B cell (primary cell): ENCODE measurements at regions not wholly inside any gene's neighbourhood (a gene's known extent, or its start where the extent isn't known, plus 50 kb on each side); places are given as distances from the start of the nearest gene placed in this dataset.

Experiments
- ATAC-seq: fragments of 200-7000 bp; cut with Tn5 transposase; one replicate; pipeline ENCODE4 v1.10.0; 2021; ENCODE audit warnings: low read depth, mild to moderate bottlenecking, moderate number of reproducible peaks, moderate library complexity
- CTCF ChIA-PET: fragments of 350-600 bp; sonication (Branson Sonifier 250); formaldehyde crosslinking; loops from one replicate; lab custom pipeline; 2021; ENCODE audit warnings: antibody characterized with exemption, inconsistent platforms; lab: Charles Lee
- POLR2A ChIA-PET: fragments of 350-600 bp; sonication (Branson Sonifier 250); formaldehyde crosslinking; loops from one replicate; lab custom pipeline; 2021; ENCODE audit warnings: antibody characterized with exemption; lab: Charles Lee
- DNase-seq: peaks from one replicate; pipeline ENCODE4 v3.0.0; 2013
- H2AFZ ChIP-seq: 2 replicates; pipeline ENCODE4 v1.6.1; 2012; ENCODE audit warnings: mild to moderate bottlenecking, low read depth, low read length; ENCODE audit not compliant: insufficient read depth, poor library complexity, severe bottlenecking
- H3K27ac ChIP-seq, 2 donors: 1 replicate in 1 of 2; 2 replicates in 1 of 2; pipeline ENCODE4 v1.5.1; 2012 to 2013; ENCODE audit warnings: low read length in 2 of 2, mild to moderate bottlenecking in 2 of 2, moderate library complexity in 1 of 2
- H3K27me3 ChIP-seq, 4 experiments: fragments of 200-600 bp in 1 of 4; sonication (generic) in 1 of 4; replicated peaks in 1 of 4; 1 replicate in 2 of 4; 2 replicates in 2 of 4; pipeline versions ENCODE4 v1.6.1 to v1.7.0; 2013 to 2016; ENCODE audit warnings: low read length in 3 of 4, mild to moderate bottlenecking in 2 of 4, mixed read lengths in 1 of 4, moderate library complexity in 1 of 4; ENCODE audit not compliant: insufficient read depth in 4 of 4, control insufficient read depth in 3 of 4; ENCODE audit errors: control extremely low read depth in 1 of 4
- H3K36me3 ChIP-seq, 2 experiments: replicated peaks in 1 of 2; 1 replicate in 1 of 2; 2 replicates in 1 of 2; pipeline versions ENCODE4 v1.6.1 to v1.7.1; 2013; ENCODE audit warnings: low read length in 1 of 2; ENCODE audit not compliant: insufficient read depth in 2 of 2, control insufficient read depth in 1 of 2; ENCODE audit errors: control extremely low read depth in 1 of 2, extremely low read depth in 1 of 2
- H3K4me1 ChIP-seq, 2 donors: fragments of 200-600 bp in 1 of 2; sonication (generic) in 1 of 2; 1 replicate in 1 of 2; 2 replicates in 1 of 2; pipeline versions ENCODE4 v1.5.1 to v1.6.1; 2013 to 2017; ENCODE audit warnings: low read length in 2 of 2; ENCODE audit not compliant: control insufficient read depth in 2 of 2, insufficient read depth in 2 of 2
- H3K4me2 ChIP-seq: replicated peaks from 2 replicates; pipeline ENCODE3; 2012; ENCODE audit warnings: mild to moderate bottlenecking, low read depth, low read length; ENCODE audit not compliant: poor library complexity, severe bottlenecking
- H3K4me3 ChIP-seq, 5 experiments: fragments of 200-600 bp in 1 of 5; sonication (generic) in 1 of 5; 1 replicate in 3 of 5; 2 replicates in 2 of 5; pipeline versions ENCODE4 v1.5.1 to v1.7.0; 2011 to 2016; ENCODE audit warnings: low read length in 4 of 5, mild to moderate bottlenecking in 4 of 5, low read depth in 2 of 5, control low read depth in 1 of 5, moderate library complexity in 1 of 5; ENCODE audit not compliant: insufficient read depth in 1 of 5; ENCODE audit errors: control extremely low read depth in 1 of 5, extremely low read depth in 1 of 5
- H3K79me2 ChIP-seq: fragments of 200-600 bp; sonication (generic); one replicate; pipeline ENCODE4 v1.6.0; 2016; ENCODE audit warnings: low read length; ENCODE audit not compliant: control insufficient read depth, insufficient read depth
- H3K9ac ChIP-seq: fragments of 200-600 bp; sonication (generic); 2 replicates; pipeline ENCODE4 v1.6.1; 2017; ENCODE audit warnings: mild to moderate bottlenecking, low read length, moderate library complexity
- H3K9me3 ChIP-seq, 3 donors: one replicate each; pipeline versions ENCODE4 v1.6.1 to v1.7.1; 2013; ENCODE audit warnings: low read length in 2 of 3; ENCODE audit not compliant: control insufficient read depth in 2 of 3, insufficient read depth in 1 of 3; ENCODE audit errors: control extremely low read depth in 1 of 3
- H4K20me1 ChIP-seq: 2 replicates; pipeline ENCODE4 v1.6.0; 2012; ENCODE audit warnings: mild to moderate bottlenecking, low read length; ENCODE audit not compliant: insufficient read depth, control insufficient read depth, poor library complexity, severe bottlenecking
- H3K27ac Mint-ChIP-seq: one replicate; pipeline ENCODE4 v1.8.0; 2021; ENCODE audit warnings: mixed read lengths
- H3K27me3 Mint-ChIP-seq: one replicate; pipeline ENCODE4 v1.8.0; 2021; ENCODE audit warnings: mixed read lengths
- H3K4me1 Mint-ChIP-seq: one replicate; pipeline ENCODE4 v1.8.0; 2021; ENCODE audit warnings: mixed read lengths
- H3K4me3 Mint-ChIP-seq: one replicate; pipeline ENCODE4 v1.8.0; 2021; ENCODE audit warnings: mixed read lengths
- H3K9me3 Mint-ChIP-seq: one replicate; pipeline ENCODE4 v1.8.0; 2022; ENCODE audit warnings: mixed read lengths; ENCODE audit not compliant: insufficient read depth
- EZH2 ChIP-seq: IDR thresholded peaks from 2 replicates; pipeline ENCODE4 v1.6.1; 2012; ENCODE audit warnings: borderline replicate concordance, low read depth, mild to moderate bottlenecking, moderate library complexity, low read length; ENCODE audit not compliant: insufficient read depth, poor library complexity, severe bottlenecking
- WGBS: methylation state at CpG from one replicate; pipeline ENCODE4 v1.1.5; 2013; ENCODE audit warnings: missing lambda C conversion rate; ENCODE audit not compliant: insufficient coverage; 5-methylcytosine and 5-hydroxymethylcytosine counted together
- intact Hi-C: fragments of 100-400 bp; cut with micrococcal nuclease; formaldehyde crosslinking; loops from one replicate; pipeline ENCODE4 v1.10.0; 2022
- TF ChIP-seq, protein P1 (sequence below): fragments of 200-600 bp; IDR thresholded peaks from one replicate; pipeline ENCODE4 v1.8.0; 2022; ENCODE audit warnings: antibody characterized with exemption, mild to moderate bottlenecking

- DNase-seq, result no peak
- no peak overlapping the region for H3K9ac ChIP-seq
- WGBS, result 96% methylated on average over 8 of the region's 8 CpGs
- POLR2A ChIA-PET, result interaction anchor here (0.7 kb wide), 1 partner anchor 64 kb away, joined by 3 read pairs; no protein-coding TSS in a partner anchor
- no peak overlapping the region for H3K4me3 ChIP-seq
- no peak overlapping the region for H2AFZ ChIP-seq
- Mint-ChIP-seq H3K27ac (peak overlapping the region; percentile 20), H3K4me3 (no peak overlapping the region), H3K9me3 (peaks cover 3% of the 10 kb centered on the region), H3K27me3 (peaks cover 3% of the 10 kb centered on the region), H3K4me1 (peaks cover 16% of the 10 kb centered on the region)
- H3K27ac ChIP-seq, result no peak overlapping the region
- peaks cover 9 to 13% of the 10 kb centered on the region in 2 donors for H3K4me1 ChIP-seq
- CTCF ChIA-PET, result interaction anchor here (1.2 to 12.9 kb wide), 3 partner anchors 35 to 111 kb away, joined by 3 to 350 read pairs (median 3); no protein-coding TSS in a partner anchor
- intact Hi-C loops, result loop anchor here (5.0 kb wide), 1 partner anchor 208 kb away; no protein-coding TSS in a partner anchor
- H3K9me3 ChIP-seq, result peaks cover 0 to 5% (median 2%) of the 10 kb centered on the region in 3 donors
- no peaks in the 10 kb centered on the region for H3K27me3 ChIP-seq
- no peak for TF ChIP-seq EZH2
- TF ChIP-seq, protein P1, sequence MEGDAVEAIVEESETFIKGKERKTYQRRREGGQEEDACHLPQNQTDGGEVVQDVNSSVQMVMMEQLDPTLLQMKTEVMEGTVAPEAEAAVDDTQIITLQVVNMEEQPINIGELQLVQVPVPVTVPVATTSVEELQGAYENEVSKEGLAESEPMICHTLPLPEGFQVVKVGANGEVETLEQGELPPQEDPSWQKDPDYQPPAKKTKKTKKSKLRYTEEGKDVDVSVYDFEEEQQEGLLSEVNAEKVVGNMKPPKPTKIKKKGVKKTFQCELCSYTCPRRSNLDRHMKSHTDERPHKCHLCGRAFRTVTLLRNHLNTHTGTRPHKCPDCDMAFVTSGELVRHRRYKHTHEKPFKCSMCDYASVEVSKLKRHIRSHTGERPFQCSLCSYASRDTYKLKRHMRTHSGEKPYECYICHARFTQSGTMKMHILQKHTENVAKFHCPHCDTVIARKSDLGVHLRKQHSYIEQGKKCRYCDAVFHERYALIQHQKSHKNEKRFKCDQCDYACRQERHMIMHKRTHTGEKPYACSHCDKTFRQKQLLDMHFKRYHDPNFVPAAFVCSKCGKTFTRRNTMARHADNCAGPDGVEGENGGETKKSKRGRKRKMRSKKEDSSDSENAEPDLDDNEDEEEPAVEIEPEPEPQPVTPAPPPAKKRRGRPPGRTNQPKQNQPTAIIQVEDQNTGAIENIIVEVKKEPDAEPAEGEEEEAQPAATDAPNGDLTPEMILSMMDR, result no peak
- peak overlapping the region; percentile 32 for H3K4me2 ChIP-seq
- H3K36me3 ChIP-seq, result no peaks in the 10 kb centered on the region
- no peaks in the 10 kb centered on the region for H4K20me1 ChIP-seq
- no peaks in the 10 kb centered on the region for H3K79me2 ChIP-seq
- no peak for ATAC-seq
Observed at GRCh38 chr1:53390736-53391135, 62.9 kb upstream of the LRP8 start.

- peaks cover 0 to 5% (median 2%) of the 10 kb centered on the region in 3 donors for H3K9me3 ChIP-seq
- ATAC-seq, result no peak
- H3K27me3 Mint-ChIP-seq, result peaks cover under 1% of the 10 kb centered on the region
- intact Hi-C loops, result loop anchor here (5.0 kb wide), 1 partner anchor 209 kb away; no protein-coding TSS in a partner anchor
- no peak for DNase-seq
- TF ChIP-seq EZH2, result no peak
- TF ChIP-seq, protein P1, result no peak
- peaks cover 9 to 13% of the 10 kb centered on the region in 2 donors for H3K4me1 ChIP-seq
- peaks cover 16% of the 10 kb centered on the region for H3K4me1 Mint-ChIP-seq
- H3K27ac Mint-ChIP-seq, result no peak overlapping the region
- ChIA-PET CTCF (interaction anchor here (1.2 to 12.9 kb wide), 4 partner anchors 36 to 116 kb away, joined by 3 to 350 read pairs (median 16); no protein-coding TSS in a partner anchor), POLR2A (no interaction called here)
- WGBS, result no CpG with 5 or more reads among the region's 2 CpGs
- no peaks in the 10 kb centered on the region for H3K79me2 ChIP-seq
- H3K9ac ChIP-seq, result no peak overlapping the region
- H3K27ac ChIP-seq, result no peak overlapping the region
- no peak overlapping the region for H2AFZ ChIP-seq
- H3K4me2 ChIP-seq, result no peak overlapping the region
- no peak overlapping the region for H3K4me3 Mint-ChIP-seq
- no peaks in the 10 kb centered on the region for H3K36me3 ChIP-seq
- no peak overlapping the region for H3K4me3 ChIP-seq
- H3K9me3 Mint-ChIP-seq, result peaks cover 3% of the 10 kb centered on the region
- no peaks in the 10 kb centered on the region for H3K27me3 ChIP-seq
- H4K20me1 ChIP-seq, result no peaks in the 10 kb centered on the region
Observed at GRCh38 chr1:53391296-53391695, 63.4 kb upstream of the LRP8 start.
